ACC112 (cell line): ENCODE measurements at regions not wholly inside any gene's neighbourhood (a gene's known extent, or its start where the extent isn't known, plus 50 kb on each side); places are given as distances from the start of the nearest gene placed in this dataset.
"Not testable (repeated sequence)": the region's sequence is repeated elsewhere in the genome, so short reads cannot be mapped to it uniquely, and the experiment has no call there.

Experiments used
- H2AFZ ChIP-seq: fragments of 200-600 bp; sonication (generic); one replicate; pipeline ENCODE4 v1.6.0; 2017; ENCODE audit warnings: antibody characterized with exemption, low read length; ENCODE audit not compliant: unreplicated experiment
- H3K27ac ChIP-seq: fragments of 200-600 bp; sonication (generic); 2 replicates; pipeline ENCODE4 v1.5.1; 2014; ENCODE audit warnings: low read depth, mild to moderate bottlenecking, antibody characterized with exemption, low read length, moderate library complexity
- H3K27me3 ChIP-seq: fragments of 200-600 bp; sonication (generic); 2 replicates; pipeline ENCODE4 v1.6.1; 2014; ENCODE audit warnings: mild to moderate bottlenecking, antibody characterized with exemption, low read length, moderate library complexity, mixed read lengths; ENCODE audit not compliant: insufficient read depth
- H3K36me3 ChIP-seq: fragments of 200-600 bp; sonication (generic); 2 replicates; pipeline ENCODE4 v1.6.1; 2016; ENCODE audit warnings: mild to moderate bottlenecking, antibody characterized with exemption, low read length, moderate library complexity, mixed read lengths; ENCODE audit not compliant: insufficient read depth
- H3K4me1 ChIP-seq: fragments of 200-600 bp; sonication (generic); one replicate; pipeline ENCODE4 v1.6.1; 2016; ENCODE audit warnings: low read length, mixed read lengths; ENCODE audit not compliant: insufficient read depth, unreplicated experiment, control insufficient read depth
- H3K4me3 ChIP-seq: fragments of 200-600 bp; sonication (generic); 2 replicates; pipeline ENCODE4 v1.5.1; 2014; ENCODE audit warnings: mild to moderate bottlenecking, low read depth, low read length
- H3K79me2 ChIP-seq: fragments of 200-600 bp; sonication (generic); one replicate; pipeline ENCODE4 v1.6.0; 2016; ENCODE audit warnings: low read length; ENCODE audit not compliant: control insufficient read depth, unreplicated experiment, insufficient read depth

DNA sequence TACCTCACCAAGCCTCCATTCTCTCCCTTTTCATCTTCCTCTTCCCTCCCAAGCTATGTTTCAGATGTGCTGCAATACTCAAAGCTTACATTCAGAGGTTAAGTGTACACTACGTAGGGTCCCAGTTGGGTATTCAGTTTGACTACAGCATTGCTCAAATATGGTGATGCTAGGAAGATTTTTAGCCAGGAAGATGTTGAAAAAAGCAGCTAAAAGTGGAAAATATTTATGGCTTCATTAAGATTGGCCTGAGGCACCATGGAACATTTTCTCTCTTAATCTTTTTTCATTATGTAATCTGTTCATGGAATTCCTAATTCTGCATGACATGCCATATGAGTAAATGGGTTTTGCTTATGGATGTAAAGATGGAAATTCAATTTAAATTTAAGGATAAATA lies 72.0 kb upstream of the ABCB5 start:
- Histone ChIP-seq H3K36me3 (no peaks in the 10 kb centered on the region), H3K4me1 (peaks cover 10% of the 10 kb centered on the region), H3K27ac (no peak overlapping the region), H2AFZ (no peak overlapping the region), H3K27me3 (no peaks in the 10 kb centered on the region), H3K79me2 (no peaks in the 10 kb centered on the region), H3K4me3 (no peak overlapping the region)

DNA sequence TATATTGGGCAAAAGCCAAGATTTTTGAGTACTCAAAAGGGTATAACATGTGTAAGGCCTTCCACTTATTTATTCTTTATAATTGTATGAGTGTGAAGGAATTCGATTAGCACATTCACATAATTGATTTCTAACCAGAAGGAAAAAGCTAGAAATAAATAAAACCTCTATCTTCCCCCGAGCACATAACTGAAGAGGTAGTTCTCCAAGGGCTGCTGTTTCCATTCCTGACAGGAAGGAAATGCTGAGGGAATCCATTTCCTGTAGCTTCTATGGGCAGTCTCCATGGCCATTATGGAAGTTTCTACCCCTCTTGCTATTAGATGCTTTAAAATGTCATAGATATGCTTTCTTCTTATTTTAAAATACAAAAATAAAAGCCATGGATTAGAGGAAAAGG lies 70.5 kb upstream of the ABCB5 start:
- Histone ChIP-seq H3K4me3 (no peak overlapping the region), H2AFZ (no peak overlapping the region), H3K4me1 (peaks cover 10% of the 10 kb centered on the region), H3K36me3 (no peaks in the 10 kb centered on the region), H3K27ac (no peak overlapping the region), H3K27me3 (no peaks in the 10 kb centered on the region), H3K79me2 (no peaks in the 10 kb centered on the region)

DNA sequence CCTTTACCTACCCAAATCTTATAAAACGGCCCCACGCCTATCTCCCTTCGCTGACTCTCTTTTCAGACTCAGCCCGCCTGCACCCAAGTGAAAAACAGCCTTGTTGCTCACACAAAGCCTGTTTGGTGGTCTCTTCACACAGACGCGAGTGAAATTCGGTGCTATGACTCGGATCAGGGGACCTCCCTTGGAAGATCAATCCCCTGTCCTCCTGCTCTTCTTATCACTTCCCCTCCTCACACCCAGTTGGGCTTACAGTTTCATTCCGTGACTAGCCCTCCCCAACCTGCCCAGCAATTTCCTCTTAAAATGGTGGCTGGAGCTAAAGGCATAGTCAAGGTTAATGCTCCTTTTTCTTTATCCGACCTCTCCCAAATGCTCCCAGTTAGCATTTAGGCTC lies 68.5 kb upstream of the ABCB5 start:
- H3K4me1 ChIP-seq, H3K27me3 ChIP-seq, H3K27ac ChIP-seq, H2AFZ ChIP-seq, H3K4me3 ChIP-seq, H3K79me2 ChIP-seq, H3K36me3 ChIP-seq: not testable (repeated sequence)

GRCh38 chr7:20554072-20554471 lies 61.4 kb upstream of the ABCB5 start:
- Histone ChIP-seq H3K27me3 (no peaks in the 10 kb centered on the region), H3K79me2 (no peaks in the 10 kb centered on the region), H3K36me3 (no peaks in the 10 kb centered on the region), H3K27ac (no peak overlapping the region), H3K4me1 (no peaks in the 10 kb centered on the region), H2AFZ (no peak overlapping the region), H3K4me3 (no peak overlapping the region)

GRCh38 chr7:20556091-20556490 lies 59.4 kb upstream of the ABCB5 start:
- Histone ChIP-seq H3K4me3 (no peak overlapping the region), H3K36me3 (no peaks in the 10 kb centered on the region), H3K27me3 (no peaks in the 10 kb centered on the region), H2AFZ (no peak overlapping the region), H3K4me1 (no peaks in the 10 kb centered on the region), H3K79me2 (no peaks in the 10 kb centered on the region), H3K27ac (no peak overlapping the region)

DNA sequence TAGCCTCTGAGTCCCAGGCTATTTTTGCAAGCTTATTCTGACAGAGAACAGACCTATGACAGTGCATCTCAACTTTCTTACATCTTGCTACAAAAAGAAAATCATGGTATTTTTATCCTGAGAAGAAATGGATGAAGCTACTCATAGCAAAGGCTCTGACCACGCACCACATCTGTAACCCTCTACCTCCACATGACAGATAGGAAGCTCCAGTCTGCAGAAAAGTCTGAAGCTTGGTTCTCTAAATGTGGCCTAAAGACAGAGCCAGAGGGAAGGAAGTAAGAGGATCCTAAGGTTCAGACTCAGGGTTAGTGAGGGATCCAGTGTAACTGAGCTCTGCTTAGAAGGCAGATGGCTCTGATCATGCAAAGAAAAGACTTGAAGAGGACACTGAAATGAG lies 58.4 kb upstream of the ABCB5 start:
- Histone ChIP-seq H3K27ac (no peak overlapping the region), H3K36me3 (no peaks in the 10 kb centered on the region), H3K27me3 (no peaks in the 10 kb centered on the region), H3K4me3 (no peak overlapping the region), H3K4me1 (peaks cover 4% of the 10 kb centered on the region), H3K79me2 (no peaks in the 10 kb centered on the region), H2AFZ (no peak overlapping the region)

DNA sequence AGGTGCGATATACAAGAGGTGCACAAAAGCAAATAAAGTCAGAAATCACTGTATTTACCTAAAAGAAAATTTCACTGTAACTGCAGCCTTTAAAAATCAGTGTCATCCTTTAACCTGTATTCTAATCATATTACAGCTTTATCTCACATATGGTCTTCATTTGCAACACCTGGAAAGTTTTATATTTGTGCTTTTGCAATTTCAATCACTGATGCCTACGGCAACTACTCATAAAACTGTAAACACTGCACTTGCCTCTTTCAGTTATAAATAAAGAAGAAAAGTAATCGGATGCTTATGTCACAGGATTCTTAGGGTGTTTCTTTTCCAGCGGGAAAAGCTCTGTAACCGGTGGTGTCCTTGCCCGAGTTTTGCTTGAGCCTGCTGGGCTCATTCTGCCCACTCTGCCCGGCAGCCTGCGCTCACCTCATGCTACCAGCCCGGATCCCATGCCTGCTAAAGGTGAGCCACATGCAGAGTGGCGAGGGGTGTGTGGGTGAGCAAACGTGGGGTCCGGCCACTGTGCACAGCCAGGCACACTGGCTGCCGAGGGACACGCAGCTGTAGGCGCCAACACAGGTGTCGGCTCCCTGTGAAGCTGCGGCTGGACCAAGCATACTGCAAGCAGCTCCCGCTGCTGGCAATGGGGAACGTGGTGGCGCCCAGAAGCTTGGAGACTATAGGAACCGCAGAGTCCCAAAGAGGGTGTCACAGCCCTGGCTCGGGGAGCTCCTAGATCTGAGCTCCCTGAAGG lies 56.3 kb upstream of the ABCB5 start:
- Histone ChIP-seq H3K79me2 (no peaks in the 10 kb centered on the region), H3K27me3 (no peaks in the 10 kb centered on the region), H3K4me3 (no peak overlapping the region), H3K36me3 (no peaks in the 10 kb centered on the region), H3K27ac (no peak overlapping the region), H3K4me1 (peaks cover 6% of the 10 kb centered on the region), H2AFZ (no peak overlapping the region)

DNA sequence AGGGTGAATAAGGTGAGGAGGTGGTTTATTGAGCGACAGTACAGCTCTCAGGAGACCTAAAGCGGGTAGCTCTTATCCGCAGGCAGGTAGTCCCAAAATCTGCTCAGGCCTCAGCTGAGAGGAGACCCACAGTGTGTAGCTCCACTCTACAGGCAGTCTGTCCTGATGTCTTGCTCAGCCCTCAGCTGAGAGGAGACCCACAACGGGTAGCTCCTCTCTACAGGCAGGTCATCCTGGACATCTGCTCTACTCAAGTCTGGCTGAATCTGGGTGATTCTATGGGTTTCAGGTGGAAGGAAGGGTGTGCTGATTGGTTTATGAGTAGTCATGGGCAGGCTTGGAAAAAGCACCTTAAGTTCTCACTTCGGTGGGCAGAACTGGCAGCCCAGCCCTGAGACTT lies 55.6 kb upstream of the ABCB5 start:
- no peaks in the 10 kb centered on the region for H3K36me3 ChIP-seq
- H3K27me3 ChIP-seq: no peaks in the 10 kb centered on the region
- no peak overlapping the region for H3K27ac ChIP-seq
- peaks cover 6% of the 10 kb centered on the region for H3K4me1 ChIP-seq
- H3K79me2 ChIP-seq: no peaks in the 10 kb centered on the region
- H2AFZ ChIP-seq: no peak overlapping the region
- H3K4me3 ChIP-seq: no peak overlapping the region

DNA sequence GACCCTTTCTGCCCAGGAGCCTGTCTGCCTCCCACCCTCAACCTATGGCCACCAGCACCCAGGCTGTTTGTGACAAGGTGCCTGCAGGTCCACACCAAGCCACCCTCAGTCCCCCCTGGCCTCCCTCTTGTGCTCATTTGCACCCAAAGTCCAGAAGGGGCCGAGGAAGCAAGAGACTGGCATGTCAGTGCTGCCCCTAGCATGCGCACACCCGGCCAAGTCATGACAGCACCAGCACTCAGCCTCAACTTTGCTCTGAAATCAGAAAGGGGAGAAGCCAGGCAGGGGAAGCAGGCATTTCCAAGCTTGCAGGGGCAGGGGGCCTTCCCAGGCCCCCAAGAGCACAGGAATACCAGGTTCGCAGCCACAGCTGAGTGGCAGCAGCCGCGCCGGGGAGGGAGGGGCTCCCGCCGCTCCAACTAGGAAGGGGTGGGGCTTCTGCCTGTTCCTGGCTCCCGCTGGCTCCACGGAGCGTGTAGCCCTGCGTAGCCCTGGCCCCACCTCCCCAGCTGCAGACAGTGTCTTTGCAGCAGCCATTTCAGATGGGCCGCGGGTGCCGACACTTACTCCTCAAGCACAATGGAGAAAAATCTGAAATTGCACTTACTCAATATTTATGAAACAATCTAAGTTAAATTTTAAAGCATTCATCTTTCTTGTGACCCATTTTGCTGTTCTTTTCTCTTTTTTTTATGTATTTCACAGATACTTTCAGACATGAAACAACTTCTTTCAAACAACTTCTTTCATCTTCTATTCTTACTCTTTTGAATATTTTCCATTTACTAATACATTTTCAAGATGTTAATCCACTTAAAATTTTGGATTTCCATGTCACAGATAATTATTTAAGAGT lies 54.9 kb upstream of the ABCB5 start:
- Histone ChIP-seq H3K27me3 (no peaks in the 10 kb centered on the region), H3K36me3 (no peaks in the 10 kb centered on the region), H3K79me2 (no peaks in the 10 kb centered on the region), H3K4me1 (peaks cover 6% of the 10 kb centered on the region), H3K27ac (peak overlapping the region; percentile 91), H3K4me3 (no peak overlapping the region), H2AFZ (peak overlapping the region; percentile 10)

- Histone ChIP-seq H3K79me2 (no peaks in the 10 kb centered on the region), H3K4me3 (no peak overlapping the region), H3K36me3 (no peaks in the 10 kb centered on the region), H3K4me1 (peaks cover 6% of the 10 kb centered on the region), H3K27me3 (no peaks in the 10 kb centered on the region), H2AFZ (peak overlapping the region; percentile 10), H3K27ac (peak overlapping the region; percentile 91)
Observed at GRCh38 chr7:20561466-20561865, 54.0 kb upstream of the ABCB5 start.

DNA sequence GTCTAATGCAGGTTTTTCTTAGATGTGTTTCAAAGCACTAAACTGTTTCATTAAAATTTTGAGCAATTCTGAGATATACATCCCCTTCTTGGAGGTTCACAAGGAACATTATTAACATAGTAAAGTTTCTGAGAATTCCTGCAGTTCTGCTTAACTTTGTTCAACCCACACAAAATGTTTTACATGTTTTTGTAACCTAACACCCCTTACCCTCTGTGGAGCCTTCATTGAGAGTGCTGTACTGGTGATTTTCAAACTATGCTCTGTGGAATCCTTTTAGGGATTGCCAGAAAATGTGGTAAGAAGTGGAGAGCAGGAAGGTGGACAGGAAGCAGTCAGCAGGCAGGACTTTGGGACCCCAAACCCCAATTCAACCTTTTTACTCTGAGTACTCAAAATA lies 53.6 kb upstream of the ABCB5 start:
- Histone ChIP-seq H3K79me2 (no peaks in the 10 kb centered on the region), H3K27me3 (no peaks in the 10 kb centered on the region), H3K27ac (peak overlapping the region; percentile 91), H2AFZ (peak overlapping the region; percentile 43), H3K36me3 (no peaks in the 10 kb centered on the region), H3K4me1 (peaks cover 6% of the 10 kb centered on the region), H3K4me3 (no peak overlapping the region)
